Right cardiac atrium (tissue), 5 donors: ENCODE measurements at regions not wholly inside any gene's neighbourhood (a gene's known extent, or its start where the extent isn't known, plus 50 kb on each side); places are given as distances from the start of the nearest gene placed in this dataset.

Source experiments
- ATAC-seq, 2 donors: fragments of 200-7000 bp; cut with Tn5 transposase; one replicate each; pipeline versions ENCODE4 v1.8.0 to v1.9.1; 2020; ENCODE audit warnings: moderate library complexity in 2 of 2, mild to moderate bottlenecking in 1 of 2
- DNase-seq, 3 donors: peaks; one replicate each; pipeline ENCODE4 v3.0.0-alpha.2; 2020
- H3K27ac ChIP-seq: one replicate; pipeline ENCODE4 v1.5.1; 2013; ENCODE audit warnings: mild to moderate bottlenecking, low read length, control low read depth, moderate library complexity
- H3K27me3 ChIP-seq: one replicate; pipeline ENCODE4 v1.6.1; 2013; ENCODE audit not compliant: control insufficient read depth, insufficient read depth
- H3K4me1 ChIP-seq: one replicate; pipeline ENCODE4 v1.6.1; 2013; ENCODE audit warnings: low read length; ENCODE audit not compliant: control insufficient read depth, insufficient read depth
- H3K4me3 ChIP-seq: one replicate; pipeline ENCODE4 v1.5.1; 2013; ENCODE audit warnings: low read length, control low read depth
- H3K9me3 ChIP-seq: one replicate; pipeline ENCODE4 v1.6.1; 2013; ENCODE audit warnings: low read length; ENCODE audit not compliant: control insufficient read depth
- WGBS: extraction: QIAGEN DNeasy Blood & Tissue Kit; methylation state at CpG from one replicate; pipeline ENCODE4 v1.1.7; 2013; 5-methylcytosine and 5-hydroxymethylcytosine counted together
- intact Hi-C, 4 donors: fragments of 100-400 bp; cut with DNase I; formaldehyde crosslinking; loops; one replicate each; pipeline versions ENCODE4 v1.11.0 to v1.14.0; 2022 to 2023
- donor health status: healthy with polysubstance abuse.
- donor health status: DM: no; HTN: yes; CAD: no.
- donor health status: DM: no; HTN: no; CAD: no.
- donor health status: DM: no; HTN: yes; CAD: no; lungs with severe emphysema.
- donor health status: DM: yes; HTN: yes; CAD: no.

DNA sequence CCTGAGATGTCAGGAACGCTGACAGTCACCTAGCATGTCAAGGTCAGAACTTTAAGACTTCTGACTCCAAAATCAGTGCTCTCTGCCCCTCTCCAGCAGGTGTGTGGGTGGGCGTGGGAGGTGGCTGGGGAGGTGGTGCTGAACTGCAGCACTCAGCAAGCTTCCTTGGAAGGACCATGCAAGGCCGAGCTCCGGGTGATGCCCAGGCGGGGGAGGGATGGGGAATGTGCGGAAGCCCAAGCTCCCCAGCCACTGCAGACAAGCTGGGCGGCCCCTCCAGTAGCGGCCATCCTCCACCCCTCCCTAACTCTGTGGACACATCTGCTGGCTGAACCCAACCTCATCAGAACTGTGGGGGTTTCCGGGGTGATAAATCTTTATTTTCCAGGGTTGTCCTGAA, 296.6 kb downstream of the TLE3 start:
- WGBS, result 73% methylated on average over 9 of the region's 9 CpGs
- no peaks in the 10 kb centered on the region for H3K9me3 ChIP-seq
- no peak for DNase-seq

DNA sequence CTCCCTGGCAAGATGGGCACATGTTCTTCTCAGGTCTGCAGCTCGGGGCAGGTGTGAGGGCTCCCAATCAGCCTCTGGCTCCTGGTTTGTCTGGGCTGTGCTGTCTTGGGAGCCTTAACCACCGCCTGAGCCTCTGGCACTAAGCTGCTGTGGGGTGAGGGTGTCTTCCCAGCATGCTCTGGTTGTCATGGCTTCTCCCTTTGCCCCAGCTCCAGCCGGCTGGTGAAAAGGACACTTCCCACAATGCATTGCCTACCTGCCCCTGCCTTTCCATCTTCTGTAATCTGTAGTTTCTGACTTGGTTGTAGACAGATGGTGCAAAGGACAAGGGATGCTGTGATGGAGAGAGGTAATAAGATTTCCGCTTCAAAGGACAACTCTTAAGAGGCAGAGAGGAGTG, 295.3 kb downstream of the TLE3 start:
- no peaks in the 10 kb centered on the region for H3K4me1 ChIP-seq
- no peak for DNase-seq
- ATAC-seq, result no peak
- H3K27ac ChIP-seq, result no peak overlapping the region
- no peak overlapping the region for H3K4me3 ChIP-seq
- no peaks in the 10 kb centered on the region for H3K27me3 ChIP-seq
- WGBS, result 96% methylated on average over 4 of the region's 4 CpGs
- no peaks in the 10 kb centered on the region for H3K9me3 ChIP-seq
- intact Hi-C loops, result no loop called here

More for the DNA sequence above, 296.6 kb downstream of the TLE3 start:
- Histone ChIP-seq H3K4me1 (no peaks in the 10 kb centered on the region), H3K4me3 (no peak overlapping the region), H3K27me3 (no peaks in the 10 kb centered on the region), H3K27ac (no peak overlapping the region)
- intact Hi-C loops, result no loop called here
- ATAC-seq, result no peak

DNA sequence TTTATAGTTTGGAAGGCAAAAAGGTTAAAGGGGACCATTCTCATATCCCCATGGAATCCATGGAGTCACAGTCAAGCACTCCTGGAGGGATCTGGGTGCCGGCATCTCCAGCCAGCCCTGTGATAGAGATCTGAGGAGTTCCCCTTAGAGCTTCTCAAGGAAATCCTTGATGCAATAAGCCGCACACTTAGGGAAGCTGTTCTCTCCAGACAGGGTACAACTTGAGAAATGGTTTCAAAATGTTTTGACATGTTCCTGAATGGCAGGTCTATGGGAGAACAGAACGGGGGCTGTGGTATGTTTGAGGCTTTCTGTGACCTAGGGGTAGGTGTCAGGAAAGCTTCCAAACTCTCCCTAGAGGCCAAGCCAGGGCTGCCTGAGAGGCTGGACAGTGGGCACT, 292.9 kb downstream of the TLE3 start:
- Histone ChIP-seq H3K27ac (no peak overlapping the region), H3K4me1 (no peaks in the 10 kb centered on the region), H3K27me3 (no peaks in the 10 kb centered on the region), H3K4me3 (no peak overlapping the region), H3K9me3 (no peaks in the 10 kb centered on the region)
- DNase-seq, result no peak
- intact Hi-C loops, result no loop called here
- WGBS, result 78% methylated on average over 3 of the region's 3 CpGs
- ATAC-seq, result no peak

DNA sequence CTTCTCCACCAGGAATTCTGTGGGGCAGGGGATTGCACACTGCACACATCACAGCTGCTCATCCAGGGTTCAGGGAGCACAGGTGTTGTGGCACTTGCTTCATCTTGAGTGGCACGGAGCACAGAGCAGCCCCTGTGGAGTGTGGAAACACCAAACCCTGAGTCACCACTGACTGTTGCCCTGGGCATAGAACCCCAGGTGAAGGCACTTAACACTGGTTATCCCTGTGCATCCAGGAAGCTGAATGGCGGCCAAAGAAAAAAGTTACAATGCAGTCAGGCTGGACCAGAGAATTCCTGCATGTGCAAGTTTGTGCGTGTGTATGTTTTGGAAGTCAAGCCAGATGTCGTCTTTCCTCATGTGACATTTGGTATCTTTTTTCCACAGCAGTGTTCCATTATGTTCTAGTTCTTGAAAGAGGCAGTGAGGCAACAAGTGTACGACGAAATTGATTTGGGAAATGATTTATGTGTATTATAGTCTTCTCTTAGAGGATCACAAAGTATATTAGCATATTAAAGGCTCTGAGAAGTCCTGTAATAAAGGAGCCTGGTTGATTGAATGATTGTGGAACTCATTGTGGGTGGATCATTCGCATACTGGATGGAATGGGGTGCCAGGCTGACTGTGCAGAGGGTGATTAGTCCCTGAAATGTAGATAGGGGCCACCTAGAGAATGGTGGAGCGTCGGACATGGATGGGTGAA, 292.3 kb downstream of the TLE3 start:
- H3K27me3 ChIP-seq, result no peaks in the 10 kb centered on the region
- no peak for DNase-seq
- no peak overlapping the region for H3K4me3 ChIP-seq
- H3K27ac ChIP-seq, result no peak overlapping the region
- H3K4me1 ChIP-seq, result no peaks in the 10 kb centered on the region
- intact Hi-C loops, result no loop called here
- 81% methylated on average over 9 of the region's 9 CpGs for WGBS
- ATAC-seq, result no peak
- no peaks in the 10 kb centered on the region for H3K9me3 ChIP-seq

DNA sequence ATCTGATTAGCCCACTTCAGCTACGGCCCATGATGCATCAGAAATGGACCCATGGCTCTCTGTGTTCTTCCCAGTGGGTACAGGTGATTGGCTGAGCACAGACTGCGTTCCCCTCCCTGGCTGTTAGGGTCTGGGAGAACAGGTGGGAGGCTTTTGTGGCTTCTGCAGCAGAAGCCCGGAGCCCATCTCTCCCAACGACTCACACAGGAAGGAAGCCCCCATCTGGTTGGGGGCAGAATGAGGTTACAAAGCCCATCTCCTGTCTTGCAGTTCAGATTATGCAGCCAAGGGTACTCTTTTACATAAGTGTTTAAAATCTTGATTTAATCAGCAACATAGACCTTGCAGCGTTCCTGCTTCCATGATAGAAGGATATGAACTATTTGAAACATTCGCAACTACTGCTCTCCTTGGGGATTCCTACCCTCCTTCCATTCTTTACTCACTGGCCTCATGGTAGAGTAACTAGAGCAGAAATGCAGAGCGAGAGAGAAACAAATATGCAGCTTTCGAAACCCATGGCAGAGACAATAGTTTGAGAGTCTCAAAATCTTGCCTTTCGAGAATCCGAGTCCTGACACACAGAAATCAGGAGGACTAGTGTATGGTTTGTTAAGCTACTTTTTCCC, 291.3 kb downstream of the TLE3 start:
- no peaks in the 10 kb centered on the region for H3K27me3 ChIP-seq
- no peak overlapping the region for H3K27ac ChIP-seq
- H3K9me3 ChIP-seq, result no peaks in the 10 kb centered on the region
- WGBS, result 71% methylated on average over 10 of the region's 10 CpGs
- ATAC-seq (no peak), DNase-seq (no peak)
- intact Hi-C loops, result no loop called here
- no peak overlapping the region for H3K4me3 ChIP-seq
- H3K4me1 ChIP-seq, result no peaks in the 10 kb centered on the region

DNA sequence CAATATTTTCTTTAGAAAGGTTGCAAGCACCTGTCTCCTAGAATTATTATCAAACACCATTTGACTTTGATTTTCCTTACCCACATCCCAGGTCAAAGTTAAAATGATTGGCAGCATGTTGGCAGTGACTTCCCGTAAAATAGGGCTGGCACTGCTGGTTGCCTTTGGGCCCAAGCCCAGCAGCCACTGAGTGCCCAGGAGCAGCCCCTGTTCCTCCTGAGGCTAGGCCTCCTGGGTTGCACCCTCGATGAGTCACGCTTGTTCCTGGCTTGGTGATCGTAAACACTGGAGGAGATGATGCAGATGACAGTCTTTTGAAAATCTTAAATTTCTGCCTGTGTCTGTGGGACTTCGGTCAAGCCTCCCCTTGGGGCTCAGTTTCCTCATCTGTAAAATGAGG, 290.0 kb downstream of the TLE3 start:
- Histone ChIP-seq H3K9me3 (no peaks in the 10 kb centered on the region), H3K27me3 (no peaks in the 10 kb centered on the region), H3K4me3 (no peak overlapping the region), H3K27ac (no peak overlapping the region), H3K4me1 (no peaks in the 10 kb centered on the region)
- intact Hi-C loops, result no loop called here
- no peak for ATAC-seq
- WGBS, result 64% methylated on average over 5 of the region's 5 CpGs
- peak in 1 of 3 donors; percentile 28 for DNase-seq

DNA sequence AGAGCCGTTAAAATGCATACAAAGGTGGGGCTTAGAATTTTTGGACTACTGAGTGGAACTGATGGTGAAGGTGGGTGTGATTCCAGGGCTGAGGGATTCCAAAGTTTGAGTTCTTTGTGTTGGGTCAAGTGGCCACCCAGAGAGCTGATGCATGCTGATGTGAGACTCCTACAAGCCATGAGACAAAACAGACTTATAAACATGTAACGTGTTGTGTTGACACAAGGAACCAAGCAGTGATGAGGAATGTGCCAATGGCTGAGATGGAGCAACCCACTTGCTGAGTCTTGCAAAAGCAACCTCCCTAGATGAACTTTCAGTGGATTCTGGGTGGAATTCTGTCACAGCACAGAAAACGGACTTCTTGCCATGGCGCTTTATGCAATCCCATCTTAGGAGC, 289.0 kb downstream of the TLE3 start:
- intact Hi-C loops, result no loop called here
- WGBS, result 73% methylated on average over 4 of the region's 4 CpGs
- ATAC-seq, result no peak

DNA sequence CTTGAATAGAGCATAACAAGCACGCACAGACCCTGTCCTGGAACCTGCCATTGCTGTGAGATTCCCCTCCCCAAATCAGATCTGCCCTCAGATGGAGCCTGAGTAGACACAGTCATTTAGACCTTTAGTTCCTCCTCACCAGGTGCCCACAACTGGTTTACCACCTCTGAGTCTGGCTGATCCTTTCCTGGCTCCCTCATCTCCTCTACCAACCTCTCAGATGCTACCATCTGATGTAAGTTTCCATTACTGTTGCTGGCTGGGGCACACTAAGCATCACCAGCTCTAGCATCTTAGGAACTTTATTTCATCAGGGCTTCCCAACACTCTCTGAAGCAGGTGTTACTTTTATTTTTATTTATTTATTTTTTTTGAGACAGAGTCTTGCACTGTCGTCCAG, 288.3 kb downstream of the TLE3 start:
- Histone ChIP-seq H3K9me3 (no peaks in the 10 kb centered on the region), H3K4me1 (no peaks in the 10 kb centered on the region), H3K4me3 (no peak overlapping the region), H3K27me3 (no peaks in the 10 kb centered on the region), H3K27ac (no peak overlapping the region)
- 84% methylated on average over 2 of the region's 2 CpGs for WGBS
- intact Hi-C loops, result no loop called here
- no peak for ATAC-seq
- no peak for DNase-seq

More for the DNA sequence above, 289.0 kb downstream of the TLE3 start:
- H3K27me3 ChIP-seq, result no peaks in the 10 kb centered on the region
- H3K4me1 ChIP-seq, result no peaks in the 10 kb centered on the region
- DNase-seq, result no peak
- no peak overlapping the region for H3K27ac ChIP-seq
- no peak overlapping the region for H3K4me3 ChIP-seq
- H3K9me3 ChIP-seq, result no peaks in the 10 kb centered on the region

DNA sequence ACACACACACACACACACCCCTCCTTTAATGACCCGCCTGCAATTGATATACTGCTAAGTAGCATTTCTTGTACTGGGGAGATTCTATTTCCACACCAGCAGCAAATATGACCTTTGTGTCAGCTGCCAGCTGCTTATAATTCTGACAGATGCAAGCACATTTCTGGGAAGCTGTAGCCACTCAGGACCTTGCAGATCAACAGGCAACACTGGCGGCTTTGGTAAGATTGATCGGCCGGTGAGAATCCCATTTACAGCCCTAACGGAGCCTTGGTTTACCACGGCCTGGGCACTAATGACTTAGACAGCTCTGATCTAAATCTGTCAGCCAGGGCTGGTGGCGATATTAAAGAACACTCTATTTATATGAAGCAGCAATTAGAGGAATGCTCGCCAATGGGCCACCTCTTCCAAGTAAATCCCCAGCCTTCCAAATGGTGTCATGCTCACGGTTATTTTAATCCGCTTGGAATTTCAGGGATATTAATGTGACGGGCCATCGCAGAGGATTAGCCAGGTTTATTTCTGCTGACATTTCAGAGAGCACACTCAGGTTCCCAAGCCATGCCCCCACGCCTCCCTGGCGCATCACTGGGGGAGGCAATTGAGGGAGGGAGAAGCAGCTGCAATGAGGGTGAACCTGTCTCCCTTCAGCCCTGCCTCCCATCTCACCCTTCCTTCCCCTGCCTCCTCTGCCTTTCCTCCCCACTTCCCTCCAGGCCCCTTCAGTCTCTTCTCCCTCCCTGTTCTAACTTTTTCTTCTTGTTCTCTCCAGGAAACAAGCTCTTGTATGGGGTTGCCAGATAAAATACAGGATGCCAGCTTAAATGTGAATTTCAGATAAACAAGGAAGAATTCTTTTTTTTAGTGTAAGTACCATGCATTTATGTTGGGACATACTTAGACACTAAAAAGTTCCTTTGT, 287.0 kb downstream of the TLE3 start:
- WGBS, result 54% methylated on average over 14 of the region's 14 CpGs
- H3K9me3 ChIP-seq, result no peaks in the 10 kb centered on the region
- H3K4me3 ChIP-seq, result no peak overlapping the region
- intact Hi-C loops, result no loop called here
- DNase-seq (no peak), ATAC-seq (peak; percentile 34 to 67)
- no peaks in the 10 kb centered on the region for H3K4me1 ChIP-seq
- peak overlapping the region; percentile 62 for H3K27ac ChIP-seq
- H3K27me3 ChIP-seq, result no peaks in the 10 kb centered on the region

DNA sequence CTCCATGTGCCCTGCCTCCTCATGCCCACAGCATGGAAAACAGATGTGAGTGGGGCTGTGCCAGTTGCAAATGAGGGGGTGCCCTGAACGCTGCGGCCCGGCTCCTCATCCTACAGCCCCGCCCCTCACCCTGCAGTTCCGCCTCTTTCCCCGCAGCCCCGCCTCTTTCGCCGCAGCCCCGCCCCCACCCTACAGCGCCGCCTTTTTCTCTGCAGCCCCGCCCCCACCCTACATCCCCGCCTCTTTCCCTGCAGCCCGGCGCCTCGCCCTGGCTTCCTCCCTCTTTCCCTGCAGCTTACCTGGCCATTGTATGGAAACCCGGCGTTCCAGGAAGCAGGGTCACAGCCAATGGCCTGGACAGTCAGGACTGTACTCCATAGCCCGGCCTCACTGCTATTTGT, 284.9 kb downstream of the TLE3 start:
- Histone ChIP-seq H3K27ac (no peak overlapping the region), H3K4me1 (no peaks in the 10 kb centered on the region), H3K27me3 (no peaks in the 10 kb centered on the region), H3K9me3 (no peaks in the 10 kb centered on the region), H3K4me3 (no peak overlapping the region)
- DNase-seq (no peak), ATAC-seq (no peak)
- intact Hi-C loops, result no loop called here
- WGBS, result 50% methylated on average over 20 of the region's 20 CpGs

DNA sequence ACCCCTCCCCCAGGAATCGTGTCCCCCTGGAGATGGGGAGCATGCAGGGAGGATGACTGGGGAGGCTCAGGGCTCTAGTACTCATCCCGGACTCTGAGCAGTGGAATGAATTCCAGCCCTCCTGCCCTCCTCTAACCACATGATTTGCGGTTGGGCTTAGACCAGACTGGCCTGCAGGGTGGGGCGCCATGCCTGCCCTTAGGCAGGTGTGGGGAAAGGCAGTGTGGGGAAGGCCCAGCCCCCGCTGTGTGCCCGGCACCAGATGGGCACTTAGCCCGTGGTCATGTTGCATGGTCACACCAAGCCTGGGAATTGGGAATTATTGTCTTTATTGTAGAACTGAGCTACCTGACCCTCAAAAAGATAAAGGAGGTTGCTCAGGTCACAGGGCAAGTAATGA, 283.8 kb downstream of the TLE3 start:
- Histone ChIP-seq H3K27me3 (no peaks in the 10 kb centered on the region), H3K4me3 (no peak overlapping the region), H3K9me3 (no peaks in the 10 kb centered on the region), H3K27ac (no peak overlapping the region), H3K4me1 (no peaks in the 10 kb centered on the region)
- WGBS, result 89% methylated on average over 7 of the region's 7 CpGs
- ATAC-seq (no peak), DNase-seq (no peak)
- intact Hi-C loops, result no loop called here
